Spleen (tissue), 11 donors: ENCODE measurements at regions not wholly inside any gene's neighbourhood (a gene's known extent, or its start where the extent isn't known, plus 50 kb on each side); places are given as distances from the start of the nearest gene placed in this dataset.

Experiments used
- DNase-seq: peaks from one replicate; pipeline ENCODE4 v3.0.0-alpha.2; 2020
- H3K27ac ChIP-seq, 8 donors: fragments of 200-600 bp; sonication (generic) in 7 of 8; 1 replicate in 4 of 8; 2 replicates in 4 of 8; pipeline versions ENCODE4 v1.5.0 to v1.8.0; 2016 to 2021; ENCODE audit warnings: inconsistent platforms in 4 of 8, mild to moderate bottlenecking in 4 of 8, moderate library complexity in 1 of 8
- H3K27me3 ChIP-seq, 7 donors: fragments of 200-600 bp; sonication (generic) in 6 of 7; replicated peaks in 1 of 7; 1 replicate in 4 of 7; 2 replicates in 3 of 7; pipeline versions ENCODE4 v1.5.0 to v1.8.0; 2016 to 2021; ENCODE audit warnings: inconsistent platforms in 3 of 7, mild to moderate bottlenecking in 1 of 7
- H3K36me3 ChIP-seq, 6 donors: fragments of 200-600 bp; sonication (generic) in 5 of 6; 1 replicate in 4 of 6; 2 replicates in 2 of 6; pipeline versions ENCODE4 v1.5.0 to v1.8.0; 2016 to 2021; ENCODE audit warnings: inconsistent platforms in 2 of 6
- H3K4me1 ChIP-seq, 6 donors: fragments of 200-600 bp; sonication (generic) in 5 of 6; 1 replicate in 3 of 6; 2 replicates in 3 of 6; pipeline versions ENCODE4 v1.5.0 to v1.8.0; 2016 to 2021; ENCODE audit warnings: inconsistent platforms in 3 of 6
- H3K4me3 ChIP-seq, 8 donors: fragments of 200-600 bp; sonication (generic) in 7 of 8; 1 replicate in 4 of 8; 2 replicates in 4 of 8; pipeline versions ENCODE4 v1.5.0 to v1.8.0; 2016 to 2021; ENCODE audit warnings: inconsistent platforms in 4 of 8, mild to moderate bottlenecking in 4 of 8, moderate library complexity in 2 of 8
- H3K9me3 ChIP-seq, 8 donors: fragments of 200-600 bp; sonication (generic) in 7 of 8; 1 replicate in 4 of 8; 2 replicates in 4 of 8; pipeline versions ENCODE4 v1.5.0 to v1.8.0; 2016 to 2021; ENCODE audit warnings: inconsistent platforms in 4 of 8
- POLR2A ChIP-seq, 3 donors: fragments of 450-650 bp; IDR thresholded peaks; one replicate each; pipeline ENCODE4 v1.5.1; 2017; ENCODE audit warnings: antibody characterized with exemption in 3 of 3, mild to moderate bottlenecking in 1 of 3
- POLR2AphosphoS5 ChIP-seq, 3 donors: sonication (generic); formaldehyde crosslinking; IDR thresholded peaks; one replicate each; pipeline ENCODE4 v1.5.1; 2017; ENCODE audit warnings: antibody characterized with exemption in 3 of 3
- WGBS, 5 donors: extraction: QIAGEN DNeasy Blood & Tissue Kit in 3 of 5; methylation state at CpG; one replicate each; pipeline versions ENCODE4 v1.1.5 to v1.1.7; 2013 to 2018; 5-methylcytosine and 5-hydroxymethylcytosine counted together
- intact Hi-C: fragments of 100-400 bp; cut with DNase I; formaldehyde crosslinking; loops from one replicate; pipeline ENCODE4 v1.15.0; 2023; ENCODE audit warnings: low total_unique reads
- TF ChIP-seq, protein P1 (sequence below), 11 experiments: fragments of 200-600 bp in 7 of 11; fragments of 450-650 bp in 4 of 11; sonication (generic) in 4 of 11; IDR thresholded peaks in 8 of 11; conservative IDR thresholded peaks in 3 of 11; 1 replicate in 7 of 11; 2 replicates in 4 of 11; pipeline versions ENCODE4 v1.4.0 to v1.8.0; 2016 to 2021; ENCODE audit warnings: antibody characterized with exemption in 11 of 11, inconsistent platforms in 4 of 11, mild to moderate bottlenecking in 1 of 11
- donor health status: healthy with polysubstance abuse.
- donor health status: DM: no; HTN: no; CAD: no; lungs with moderate emphysema.
- donor health status: DM: no; HTN: no; CAD: no.
- donor health status: Bipolar disorder and iron deficiency.
- donor health status: healthy.
- donor health status: DM: no; HTN: no; CAD: no.
- donor health status: DM: yes; HTN: yes; CAD: no.

DNA sequence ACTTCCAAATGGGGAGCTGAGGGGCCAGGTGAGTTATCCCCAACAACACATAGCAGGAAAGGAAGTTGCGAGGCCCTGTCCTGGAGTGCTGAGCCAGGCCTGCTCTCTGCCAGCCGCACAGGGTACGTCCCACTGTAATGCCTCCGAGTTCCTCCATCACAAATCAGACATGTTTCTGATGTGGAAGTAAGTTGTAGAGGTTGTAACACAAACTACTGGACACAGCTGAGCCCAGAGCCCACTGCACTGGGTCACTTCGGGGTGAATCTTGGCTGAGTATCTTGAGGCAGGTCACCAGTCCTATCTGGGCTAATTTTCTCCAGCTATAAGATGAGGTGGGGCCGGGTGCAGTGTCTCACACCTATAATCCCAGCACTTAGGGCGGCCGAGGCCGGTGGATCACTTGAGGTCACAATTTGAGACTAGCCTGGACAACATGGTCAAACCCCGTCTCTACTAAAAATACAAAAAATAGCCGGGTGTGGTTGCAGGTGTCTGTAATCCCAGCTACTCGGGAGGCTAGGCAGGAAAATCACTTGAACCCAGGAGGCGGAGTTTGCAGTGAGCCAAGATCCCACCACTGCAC lies 100.8 kb upstream of the CDH5 start:
- Histone ChIP-seq H3K27ac (no peak overlapping the region), H3K4me1 (peaks cover 0 to 29% (median 12%) of the 10 kb centered on the region in 6 donors), H3K9me3 (no peaks in the 10 kb centered on the region), H3K4me3 (no peak overlapping the region), H3K36me3 (no peaks in the 10 kb centered on the region), H3K27me3 (peaks cover 0 to 48% (median 6%) of the 10 kb centered on the region in 7 donors)
- DNase-seq: no peak
- 83 to 94% (median 89%) methylated on average over 13 of the region's 13 CpGs for WGBS, 5 donors
- intact Hi-C loops: no loop called here
- no peak for TF ChIP-seq POLR2AphosphoS5 (IDR thresholded peaks at IDR 0.05)
- no peak for TF ChIP-seq POLR2A (IDR thresholded peaks at IDR 0.05)
- TF ChIP-seq, protein P1, sequence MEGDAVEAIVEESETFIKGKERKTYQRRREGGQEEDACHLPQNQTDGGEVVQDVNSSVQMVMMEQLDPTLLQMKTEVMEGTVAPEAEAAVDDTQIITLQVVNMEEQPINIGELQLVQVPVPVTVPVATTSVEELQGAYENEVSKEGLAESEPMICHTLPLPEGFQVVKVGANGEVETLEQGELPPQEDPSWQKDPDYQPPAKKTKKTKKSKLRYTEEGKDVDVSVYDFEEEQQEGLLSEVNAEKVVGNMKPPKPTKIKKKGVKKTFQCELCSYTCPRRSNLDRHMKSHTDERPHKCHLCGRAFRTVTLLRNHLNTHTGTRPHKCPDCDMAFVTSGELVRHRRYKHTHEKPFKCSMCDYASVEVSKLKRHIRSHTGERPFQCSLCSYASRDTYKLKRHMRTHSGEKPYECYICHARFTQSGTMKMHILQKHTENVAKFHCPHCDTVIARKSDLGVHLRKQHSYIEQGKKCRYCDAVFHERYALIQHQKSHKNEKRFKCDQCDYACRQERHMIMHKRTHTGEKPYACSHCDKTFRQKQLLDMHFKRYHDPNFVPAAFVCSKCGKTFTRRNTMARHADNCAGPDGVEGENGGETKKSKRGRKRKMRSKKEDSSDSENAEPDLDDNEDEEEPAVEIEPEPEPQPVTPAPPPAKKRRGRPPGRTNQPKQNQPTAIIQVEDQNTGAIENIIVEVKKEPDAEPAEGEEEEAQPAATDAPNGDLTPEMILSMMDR (IDR thresholded peaks at IDR 0.05 in 8 of 11, conservative IDR thresholded peaks at IDR 0.05 in 3 of 11): no peak

DNA sequence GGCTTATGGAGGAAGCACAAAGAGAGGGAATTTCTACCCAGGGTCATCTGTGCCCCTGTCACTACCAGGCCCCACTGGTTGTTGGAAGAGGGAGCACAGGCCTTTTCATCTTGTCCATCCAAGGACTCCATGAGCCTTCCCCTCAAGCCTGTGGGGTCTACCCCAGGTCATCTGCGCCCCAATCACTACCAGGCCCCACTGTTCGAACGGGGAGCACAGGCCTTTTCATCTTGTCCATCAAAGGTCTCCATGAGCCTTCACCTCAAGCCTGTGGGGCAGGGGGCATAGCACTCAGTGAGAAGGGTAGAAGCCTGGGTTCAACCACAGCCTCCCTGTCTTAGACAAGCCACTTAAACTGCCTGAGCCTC lies 101.5 kb upstream of the CDH5 start:
- Histone ChIP-seq H3K4me3 (no peak overlapping the region), H3K4me1 (peaks cover 0 to 22% (median 7%) of the 10 kb centered on the region in 6 donors), H3K36me3 (no peaks in the 10 kb centered on the region), H3K27ac (peak overlapping the region in 2 of 8 donors; percentile 3 to 5), H3K9me3 (no peaks in the 10 kb centered on the region), H3K27me3 (peaks cover 0 to 42% (median under 1%) of the 10 kb centered on the region in 7 donors)
- intact Hi-C loops: no loop called here
- 52 to 78% (median 64%) methylated on average over 3 of the region's 3 CpGs for WGBS, 5 donors
- DNase-seq: no peak
- TF ChIP-seq POLR2A (IDR thresholded peaks at IDR 0.05): no peak
- TF ChIP-seq POLR2AphosphoS5 (IDR thresholded peaks at IDR 0.05): no peak
- TF ChIP-seq, protein P1 (IDR thresholded peaks at IDR 0.05 in 8 of 11, conservative IDR thresholded peaks at IDR 0.05 in 3 of 11): no peak

DNA sequence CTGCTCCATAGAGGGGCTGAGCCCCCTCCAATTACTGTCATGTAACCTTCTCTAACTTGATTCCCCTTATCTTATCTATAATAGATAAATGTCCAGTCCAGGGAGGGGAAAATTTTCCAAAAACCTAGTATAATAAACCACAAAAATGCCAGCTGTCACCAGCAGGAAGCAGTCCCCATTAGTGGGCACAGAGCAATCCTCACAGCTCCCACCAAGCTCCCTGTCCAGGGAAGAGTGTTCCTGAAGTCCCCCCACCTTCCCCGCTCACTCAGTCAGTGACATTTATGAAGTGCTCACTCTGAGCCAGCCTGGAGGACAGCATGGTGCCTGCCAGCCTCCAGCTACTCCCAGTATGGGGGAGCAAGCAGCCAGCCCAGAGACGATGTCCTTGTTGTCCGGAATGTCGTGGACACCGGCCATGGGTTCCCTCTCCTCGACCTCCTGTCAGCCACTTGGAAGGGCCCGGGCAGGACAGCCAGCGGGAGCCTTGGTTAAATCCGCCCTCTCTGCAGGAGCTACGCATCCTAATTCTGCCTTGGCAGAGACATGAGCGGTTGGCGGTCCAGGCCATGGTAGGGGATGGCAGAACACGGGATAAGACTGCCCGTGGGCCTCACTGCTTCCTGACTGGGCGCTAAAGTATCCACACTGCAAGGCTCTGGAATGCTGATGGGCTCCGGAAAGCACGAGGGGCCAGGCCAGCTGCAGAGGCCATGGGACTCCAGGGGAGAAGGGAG lies 102.0 kb upstream of the CDH5 start:
- Histone ChIP-seq H3K27me3 (peaks cover 0 to 36% (median 0%) of the 10 kb centered on the region in 7 donors), H3K36me3 (no peaks in the 10 kb centered on the region), H3K4me3 (no peak overlapping the region), H3K4me1 (peaks cover 0 to 17% (median 6%) of the 10 kb centered on the region in 6 donors), H3K9me3 (no peaks in the 10 kb centered on the region), H3K27ac (peak overlapping the region in 2 of 8 donors; percentile 3 to 5)
- DNase-seq: no peak
- intact Hi-C loops: no loop called here
- WGBS, 5 donors: 78 to 86% (median 81%) methylated on average over 16 to 17 of the region's 17 CpGs
- TF ChIP-seq POLR2AphosphoS5 (IDR thresholded peaks at IDR 0.05): no peak

DNA sequence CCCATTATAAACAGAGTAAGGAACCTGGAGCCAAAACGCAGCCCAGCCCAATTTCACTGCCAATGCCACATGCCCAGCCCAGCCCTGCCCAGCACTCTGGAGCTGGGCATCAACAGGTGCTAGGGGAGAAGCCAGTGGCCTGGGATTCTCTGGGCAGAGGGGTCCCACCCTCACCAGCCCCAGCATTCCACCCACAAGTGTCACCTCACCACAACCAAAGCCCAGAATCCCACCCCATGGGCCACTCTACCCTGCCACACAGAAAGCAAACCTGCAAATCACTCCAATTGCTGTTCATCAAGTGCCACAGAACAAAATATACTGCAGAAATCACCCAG lies 102.5 kb upstream of the CDH5 start:
- intact Hi-C loops: no loop called here
- Histone ChIP-seq H3K4me3 (no peak overlapping the region), H3K36me3 (no peaks in the 10 kb centered on the region), H3K27me3 (peaks cover 0 to 32% (median 0%) of the 10 kb centered on the region in 7 donors), H3K9me3 (no peaks in the 10 kb centered on the region), H3K4me1 (peaks cover 0 to 11% (median 2%) of the 10 kb centered on the region in 6 donors), H3K27ac (no peak overlapping the region)
- DNase-seq: no peak
- whole genome bisulfite sequencing, 5 donors: 57 to 92% (median 79%) methylated on average over 1 of the region's 1 CpG
- TF ChIP-seq, protein P1 (IDR thresholded peaks at IDR 0.05 in 8 of 11, conservative IDR thresholded peaks at IDR 0.05 in 3 of 11): no peak
- TF ChIP-seq POLR2AphosphoS5 (IDR thresholded peaks at IDR 0.05) (no peak), POLR2A (IDR thresholded peaks at IDR 0.05) (no peak)
